DMS114 treated with DMSO at 0.1 percent for 48 hours (cell line): ENCODE measurements at regions not wholly inside any gene's neighbourhood (a gene's known extent, or its start where the extent isn't known, plus 50 kb on each side); places are given as distances from the start of the nearest gene placed in this dataset.

ENCODE experiments used
- DNase-seq: peaks from one replicate; lab custom pipeline; 2025; ENCODE audit not compliant: unreplicated experiment; lab: John Stamatoyannopoulos, UW

DNA sequence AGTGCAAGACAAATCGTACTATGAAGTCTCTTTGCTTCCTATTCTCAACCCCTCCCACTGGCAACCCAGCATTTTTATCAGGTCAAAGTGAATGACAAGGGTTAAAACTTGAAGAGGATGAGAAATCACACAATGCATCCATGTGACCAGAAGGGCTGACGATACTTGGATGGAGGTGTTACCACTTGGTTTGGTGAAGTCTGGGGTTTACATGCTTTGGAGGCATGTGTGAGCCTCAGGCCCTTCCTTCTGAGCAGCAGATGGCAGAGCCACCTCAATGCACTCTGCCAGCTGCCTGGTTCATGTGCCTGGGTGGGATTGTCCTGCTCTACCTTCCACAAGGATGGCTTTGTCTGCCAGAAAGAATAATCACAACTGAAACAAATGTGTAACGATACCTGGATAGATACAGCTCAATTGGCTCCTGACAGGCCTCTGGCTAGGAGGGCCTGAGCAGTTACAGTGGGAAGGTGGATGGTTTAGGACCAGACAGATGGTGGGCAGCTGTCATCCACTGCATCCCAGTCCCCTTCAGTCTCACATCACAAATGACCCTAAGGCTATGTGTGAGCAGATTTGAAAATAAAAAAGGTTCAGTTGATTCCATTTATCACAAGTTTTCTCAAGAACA, 51.5 kb upstream of the CNIH3 start:
- no peak for DNase-seq

DNA sequence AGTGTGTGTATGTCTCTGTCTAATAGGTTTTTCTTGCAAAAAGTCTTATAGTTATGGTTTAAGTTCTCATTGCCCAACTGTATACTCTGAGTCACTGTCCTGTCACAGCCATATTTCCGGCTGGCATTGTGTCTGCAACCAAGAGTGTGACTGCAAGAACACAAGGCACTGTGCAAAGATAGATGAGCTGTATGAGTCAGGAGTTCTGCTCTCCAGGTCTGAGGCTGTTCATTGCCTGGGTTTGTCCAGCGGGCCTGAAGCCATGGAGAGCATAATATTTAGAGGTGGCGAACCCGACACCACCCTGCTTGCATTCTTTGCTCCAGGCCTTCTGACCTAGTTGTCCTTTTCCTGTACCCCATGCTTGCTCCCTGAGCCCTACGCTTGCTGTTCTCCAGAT, 50.9 kb upstream of the CNIH3 start:
- DNase-seq = no peak

DNA sequence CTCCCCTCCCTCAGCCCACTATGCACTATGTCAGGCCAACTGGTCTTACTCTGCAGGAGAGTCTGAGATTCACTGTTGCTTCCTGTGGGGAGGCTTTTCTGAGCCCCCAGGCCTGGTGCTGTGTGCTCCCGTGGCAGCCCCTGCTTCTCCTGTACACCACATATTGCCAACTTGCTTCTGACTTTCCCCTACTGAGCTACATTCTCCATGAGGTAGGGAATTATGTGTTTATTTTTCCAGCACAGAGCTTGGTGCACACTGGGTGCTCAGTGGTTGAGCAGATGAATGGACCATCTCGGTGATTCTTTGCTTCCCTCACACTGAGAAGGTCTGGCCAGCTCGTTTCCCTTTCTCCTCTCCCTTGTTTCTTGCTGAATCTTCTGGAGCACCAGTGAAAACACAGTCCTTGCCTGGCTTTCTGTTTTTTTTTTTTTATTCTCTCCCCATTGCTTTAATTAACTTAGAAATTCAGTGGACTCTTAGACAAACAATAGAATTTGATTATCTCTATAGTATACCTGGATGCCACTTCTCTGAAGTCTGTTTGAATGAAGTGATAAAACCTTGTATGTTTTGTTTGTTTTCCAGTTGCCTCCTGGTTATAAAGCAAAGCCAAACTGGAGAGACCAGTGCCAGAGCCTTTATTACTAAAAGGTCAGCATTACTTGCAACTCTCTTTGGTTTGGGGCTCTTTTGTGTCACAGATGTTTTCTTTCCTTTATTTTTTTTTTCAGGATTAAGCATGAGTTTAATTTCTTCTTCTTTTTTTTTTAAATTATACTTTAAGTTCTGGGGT, 50.3 kb upstream of the CNIH3 start:
- DNase-seq = no peak
